ENCODE measurements at regions not wholly inside any gene's neighbourhood (a gene's known extent, or its start where the extent isn't known, plus 50 kb on each side); places are given as distances from the start of the nearest gene placed in this dataset.

DNA sequence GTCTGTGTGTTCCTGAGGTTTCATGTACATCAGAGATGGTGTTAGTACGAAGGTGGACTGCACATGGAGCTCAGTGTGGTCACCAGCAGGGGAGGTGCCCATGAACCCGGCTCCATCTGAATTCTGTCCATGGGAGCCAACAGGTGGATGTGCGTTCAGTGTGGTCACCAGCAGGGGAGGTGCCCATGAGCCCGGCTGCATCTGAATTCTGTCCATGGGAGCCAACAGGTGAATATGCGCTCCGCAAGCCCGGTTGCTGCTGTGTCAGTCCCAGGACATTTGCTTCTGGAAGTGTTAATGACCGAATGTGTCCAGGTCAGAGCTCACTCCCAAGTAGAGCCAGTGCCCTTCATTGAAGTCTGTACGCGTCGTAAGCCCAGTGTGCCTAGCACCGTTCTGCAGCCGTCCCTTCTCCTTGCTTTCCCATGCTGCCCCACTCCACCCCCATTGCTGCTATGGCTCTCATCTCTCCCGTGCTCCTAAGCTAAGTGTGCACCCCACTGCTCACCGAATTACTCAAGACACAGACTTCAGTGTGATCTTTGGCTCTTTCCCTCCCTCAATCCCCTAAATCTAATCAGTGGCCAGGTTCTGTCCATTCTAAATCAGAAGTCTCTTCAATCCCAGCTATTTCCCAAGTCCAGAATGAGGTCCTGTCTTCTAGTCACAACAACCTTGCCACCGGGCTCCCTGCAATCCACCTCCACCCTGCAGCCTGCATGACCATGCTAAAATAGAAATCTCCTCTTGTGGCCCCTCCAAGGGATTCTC, 352.4 kb downstream of the TCERG1L start:
- ChIA-PET CTCF (no interaction called here), POLR2A (no interaction called here)
- H3K4me1 Mint-ChIP-seq (ENCODE audit: low read depth): no peaks in the 10 kb centered on the region
- no peak for DNase-seq
- no peak overlapping the region for H3K4me3 Mint-ChIP-seq
- no peaks in the 10 kb centered on the region for H3K36me3 Mint-ChIP-seq (ENCODE audit: low read depth)
- no peak overlapping the region for H3K27ac Mint-ChIP-seq
- H3K27me3 Mint-ChIP-seq: no peaks in the 10 kb centered on the region
- H3K9me3 Mint-ChIP-seq: no peaks in the 10 kb centered on the region
- intact Hi-C loops (cut with micrococcal nuclease): no loop called here
- TF ChIP-seq, protein P1, sequence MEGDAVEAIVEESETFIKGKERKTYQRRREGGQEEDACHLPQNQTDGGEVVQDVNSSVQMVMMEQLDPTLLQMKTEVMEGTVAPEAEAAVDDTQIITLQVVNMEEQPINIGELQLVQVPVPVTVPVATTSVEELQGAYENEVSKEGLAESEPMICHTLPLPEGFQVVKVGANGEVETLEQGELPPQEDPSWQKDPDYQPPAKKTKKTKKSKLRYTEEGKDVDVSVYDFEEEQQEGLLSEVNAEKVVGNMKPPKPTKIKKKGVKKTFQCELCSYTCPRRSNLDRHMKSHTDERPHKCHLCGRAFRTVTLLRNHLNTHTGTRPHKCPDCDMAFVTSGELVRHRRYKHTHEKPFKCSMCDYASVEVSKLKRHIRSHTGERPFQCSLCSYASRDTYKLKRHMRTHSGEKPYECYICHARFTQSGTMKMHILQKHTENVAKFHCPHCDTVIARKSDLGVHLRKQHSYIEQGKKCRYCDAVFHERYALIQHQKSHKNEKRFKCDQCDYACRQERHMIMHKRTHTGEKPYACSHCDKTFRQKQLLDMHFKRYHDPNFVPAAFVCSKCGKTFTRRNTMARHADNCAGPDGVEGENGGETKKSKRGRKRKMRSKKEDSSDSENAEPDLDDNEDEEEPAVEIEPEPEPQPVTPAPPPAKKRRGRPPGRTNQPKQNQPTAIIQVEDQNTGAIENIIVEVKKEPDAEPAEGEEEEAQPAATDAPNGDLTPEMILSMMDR (IDR thresholded peaks at IDR 0.05): no peak
- no peak for ATAC-seq

GRCh38 chr10:130959752-130960195, 351.7 kb downstream of the TCERG1L start:
- H3K27ac Mint-ChIP-seq: no peak overlapping the region
- H3K9me3 Mint-ChIP-seq: no peaks in the 10 kb centered on the region
- no peaks in the 10 kb centered on the region for H3K36me3 Mint-ChIP-seq (ENCODE audit: low read depth)
- DNase-seq (no peak), ATAC-seq (no peak)
- ChIA-PET CTCF (no interaction called here), POLR2A (no interaction called here)
- no peaks in the 10 kb centered on the region for H3K4me1 Mint-ChIP-seq (ENCODE audit: low read depth)
- no peak overlapping the region for H3K4me3 Mint-ChIP-seq
- intact Hi-C loops (cut with micrococcal nuclease): no loop called here
- no peaks in the 10 kb centered on the region for H3K27me3 Mint-ChIP-seq
- TF ChIP-seq, protein P1 (IDR thresholded peaks at IDR 0.05): no peak

- ATAC-seq: no peak
- Mint-ChIP-seq H3K27ac (no peak overlapping the region), H3K4me3 (no peak overlapping the region), H3K27me3 (no peaks in the 10 kb centered on the region), H3K9me3 (no peaks in the 10 kb centered on the region), H3K4me1 (ENCODE audit: low read depth) (no peaks in the 10 kb centered on the region), H3K36me3 (ENCODE audit: low read depth) (no peaks in the 10 kb centered on the region)
- POLR2A ChIA-PET: no interaction called here
- CTCF ChIA-PET: no interaction called here
- no peak for DNase-seq
- TF ChIP-seq, protein P1 (IDR thresholded peaks at IDR 0.05): no peak
- intact Hi-C loops (cut with micrococcal nuclease): no loop called here
These were observed 351.0 kb downstream of the TCERG1L start for GRCh38 chr10:130960531-130960930.

DNA sequence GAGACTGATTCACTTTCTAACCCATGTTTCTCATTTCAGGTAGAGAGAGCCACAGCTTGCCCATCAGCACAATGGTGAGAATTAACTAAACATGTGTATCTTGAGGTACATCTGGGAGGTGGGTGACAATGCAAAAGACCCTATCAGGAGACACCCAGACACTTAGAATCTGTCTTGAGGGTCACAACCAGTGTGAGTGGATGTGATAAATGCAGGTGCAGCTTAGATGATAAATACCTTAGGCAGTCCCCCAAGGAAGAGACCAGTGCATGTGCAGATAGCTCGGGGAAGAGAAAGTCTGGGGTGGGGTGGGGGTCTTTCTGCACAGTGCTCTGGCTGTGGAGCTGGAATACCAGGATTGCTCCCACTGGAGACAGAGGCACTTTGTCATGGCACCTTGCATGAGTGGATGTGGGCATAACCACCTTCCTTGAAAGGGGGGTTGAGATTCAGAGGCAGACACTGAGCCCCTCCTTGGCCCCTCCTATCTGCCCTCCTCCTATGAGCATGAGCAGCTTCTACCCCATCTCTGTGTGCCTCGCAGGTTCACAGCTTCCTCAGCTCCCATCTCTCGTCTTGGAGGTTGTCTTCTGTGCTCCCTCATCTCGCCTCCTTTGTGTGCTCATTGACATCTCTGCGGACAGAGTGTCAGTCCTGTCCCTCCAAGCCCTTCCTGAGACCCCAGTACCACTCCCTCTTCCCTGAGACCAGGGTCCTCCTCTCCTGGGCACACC, 349.8 kb downstream of the TCERG1L start:
- Mint-ChIP-seq H3K4me1 (ENCODE audit: low read depth) (no peaks in the 10 kb centered on the region), H3K4me3 (no peak overlapping the region), H3K27me3 (no peaks in the 10 kb centered on the region), H3K9me3 (no peaks in the 10 kb centered on the region), H3K36me3 (ENCODE audit: low read depth) (no peaks in the 10 kb centered on the region), H3K27ac (no peak overlapping the region)
- TF ChIP-seq, protein P1 (IDR thresholded peaks at IDR 0.05): no peak
- DNase-seq: no peak
- CTCF ChIA-PET: interaction anchor here (0.5 kb wide), 1 partner anchor 448 kb away, joined by 3 read pairs; no protein-coding TSS in a partner anchor
- intact Hi-C loops (cut with micrococcal nuclease): no loop called here
- no peak for ATAC-seq
- POLR2A ChIA-PET: interaction anchor here (0.6 kb wide), 1 partner anchor 862 kb away, joined by 3 read pairs; no protein-coding TSS in a partner anchor

All from activated CD8-positive, alpha-beta T cell treated with anti-CD3 and anti-CD28 coated beads for 36 hours (primary cell).